NCI-H69 (cell line): ENCODE measurements at regions not wholly inside any gene's neighbourhood (a gene's known extent, or its start where the extent isn't known, plus 50 kb on each side); places are given as distances from the start of the nearest gene placed in this dataset.
A peak's percentile ranks its signal among the peaks of the same experiment; 100 is the strongest.
"Not testable (repeated sequence)": the region's sequence is repeated elsewhere in the genome, so short reads cannot be mapped to it uniquely, and the experiment has no call there.

Experiments
- DNase-seq: peaks from one replicate; lab custom pipeline; 2025; lab: John Stamatoyannopoulos, UW

- DNase-seq: peak; percentile 33
These were observed 490.7 kb downstream of the NUP35 start for GRCh38 chr2:183614799-183615435.

- DNase-seq: no peak
These were observed 499.0 kb downstream of the NUP35 start for GRCh38 chr2:183623227-183623626.

GRCh38 chr2:183630964-183631363 lies 506.7 kb downstream of the NUP35 start:
- DNase-seq: no peak

GRCh38 chr2:183656121-183656520 lies 531.9 kb downstream of the NUP35 start:
- DNase-seq: no peak

GRCh38 chr2:183665425-183665824 lies 541.2 kb downstream of the NUP35 start:
- peak; percentile 96 for DNase-seq

GRCh38 chr2:183666031-183666430 lies 541.8 kb downstream of the NUP35 start:
- peak; percentile 52 for DNase-seq

GRCh38 chr2:183671233-183671632 lies 547.0 kb downstream of the NUP35 start:
- no peak for DNase-seq

GRCh38 chr2:183678908-183679307 lies 554.7 kb downstream of the NUP35 start:
- peak; percentile 81 for DNase-seq

GRCh38 chr2:183680573-183680972 lies 556.3 kb downstream of the NUP35 start:
- DNase-seq: no peak

- DNase-seq: no peak
These were observed 560.4 kb downstream of the NUP35 start for GRCh38 chr2:183684686-183685085.

GRCh38 chr2:183696028-183696427 lies 571.8 kb downstream of the NUP35 start:
- no peak for DNase-seq

- no peak for DNase-seq
These were observed 585.6 kb downstream of the NUP35 start for GRCh38 chr2:183709829-183710228.

GRCh38 chr2:183718246-183718645 lies 594.0 kb downstream of the NUP35 start:
- DNase-seq: no peak

GRCh38 chr2:183723278-183723677 lies 599.0 kb downstream of the NUP35 start:
- DNase-seq: no peak

GRCh38 chr2:183729380-183729779 lies 605.1 kb downstream of the NUP35 start:
- no peak for DNase-seq

GRCh38 chr2:183740241-183740640 lies 616.0 kb downstream of the NUP35 start:
- DNase-seq: no peak

GRCh38 chr2:183752571-183752970 lies 628.3 kb downstream of the NUP35 start:
- DNase-seq: no peak

- DNase-seq: no peak
These were observed 634.8 kb downstream of the NUP35 start for GRCh38 chr2:183759033-183759432.

- no peak for DNase-seq
These were observed 649.5 kb downstream of the NUP35 start for GRCh38 chr2:183773775-183774174.

- DNase-seq: no peak
These were observed 655.8 kb downstream of the NUP35 start for GRCh38 chr2:183780072-183780471.

- DNase-seq: no peak
These were observed 658.2 kb downstream of the NUP35 start for GRCh38 chr2:183782436-183782835.

GRCh38 chr2:183788796-183789195 lies 664.6 kb downstream of the NUP35 start:
- not testable (repeated sequence) for DNase-seq

GRCh38 chr2:183792165-183792924 lies 668.1 kb downstream of the NUP35 start:
- not testable (repeated sequence) for DNase-seq

GRCh38 chr2:183798535-183798934 lies 674.3 kb downstream of the NUP35 start:
- no peak for DNase-seq
